Spleen (tissue), 7 donors: ENCODE measurements at regions not wholly inside any gene's neighbourhood (a gene's known extent, or its start where the extent isn't known, plus 50 kb on each side); places are given as distances from the start of the nearest gene placed in this dataset.

Experiments used
- CTCF ChIP-seq, 11 experiments: fragments of 200-600 bp in 7 of 11; fragments of 450-650 bp in 4 of 11; sonication (generic) in 4 of 11; IDR thresholded peaks in 8 of 11; conservative IDR thresholded peaks in 3 of 11; 1 replicate in 7 of 11; 2 replicates in 4 of 11; pipeline versions ENCODE4 v1.4.0 to v1.8.0; 2016 to 2021; ENCODE audit warnings: antibody characterized with exemption in 11 of 11, inconsistent platforms in 4 of 11, mild to moderate bottlenecking in 1 of 11
- POLR2AphosphoS5 ChIP-seq, 3 donors: sonication (generic); formaldehyde crosslinking; IDR thresholded peaks; one replicate each; pipeline ENCODE4 v1.5.1; 2017; ENCODE audit warnings: antibody characterized with exemption in 3 of 3
- donor health status: DM: no; HTN: no; CAD: no; lungs with moderate emphysema.
- donor health status: DM: no; HTN: no; CAD: no.
- donor health status: DM: no; HTN: no; CAD: no.

GRCh38 chr9:115278326-115279035 lies 160.5 kb upstream of the TNC start:
- no peak for TF ChIP-seq CTCF (IDR thresholded peaks at IDR 0.05 in 8 of 11, conservative IDR thresholded peaks at IDR 0.05 in 3 of 11)
- TF ChIP-seq POLR2AphosphoS5 (IDR thresholded peaks at IDR 0.05), result no peak
